Right atrium auricular region (tissue), 2 donors: ENCODE measurements at regions not wholly inside any gene's neighbourhood (a gene's known extent, or its start where the extent isn't known, plus 50 kb on each side); places are given as distances from the start of the nearest gene placed in this dataset.

Experiments used
- DNase-seq: peaks from one replicate; pipeline ENCODE4 v3.0.0-alpha.2; 2019; ENCODE audit warnings: low spot score
- H3K27ac ChIP-seq, 2 donors: fragments of 200-600 bp; sonication (generic); 1 replicate in 1 of 2; 2 replicates in 1 of 2; pipeline ENCODE4 v1.5.1; 2016 to 2019
- H3K27me3 ChIP-seq, 2 donors: fragments of 200-600 bp; sonication (generic); one replicate each; pipeline versions ENCODE4 v1.5.1 to v1.6.0; 2017 to 2019
- H3K36me3 ChIP-seq: fragments of 200-600 bp; sonication (generic); one replicate; pipeline ENCODE4 v1.5.1; 2016
- H3K4me1 ChIP-seq, 2 donors: fragments of 200-600 bp; sonication (generic); one replicate each; pipeline versions ENCODE4 v1.5.1 to v1.6.0; 2017 to 2019
- H3K4me3 ChIP-seq, 2 donors: fragments of 200-600 bp; sonication (generic); 1 replicate in 1 of 2; 2 replicates in 1 of 2; pipeline ENCODE4 v1.5.1; 2017 to 2019; ENCODE audit warnings: mild to moderate bottlenecking in 1 of 2, moderate library complexity in 1 of 2
- H3K9me3 ChIP-seq, 2 donors: fragments of 200-600 bp; sonication (generic); one replicate each; pipeline ENCODE4 v1.5.1; 2019
- TF ChIP-seq, protein P1 (sequence below), 2 donors: fragments of 200-600 bp; sonication (generic); IDR thresholded peaks; one replicate each; pipeline ENCODE4 v1.5.1; 2019; ENCODE audit warnings: antibody characterized with exemption in 2 of 2

DNA sequence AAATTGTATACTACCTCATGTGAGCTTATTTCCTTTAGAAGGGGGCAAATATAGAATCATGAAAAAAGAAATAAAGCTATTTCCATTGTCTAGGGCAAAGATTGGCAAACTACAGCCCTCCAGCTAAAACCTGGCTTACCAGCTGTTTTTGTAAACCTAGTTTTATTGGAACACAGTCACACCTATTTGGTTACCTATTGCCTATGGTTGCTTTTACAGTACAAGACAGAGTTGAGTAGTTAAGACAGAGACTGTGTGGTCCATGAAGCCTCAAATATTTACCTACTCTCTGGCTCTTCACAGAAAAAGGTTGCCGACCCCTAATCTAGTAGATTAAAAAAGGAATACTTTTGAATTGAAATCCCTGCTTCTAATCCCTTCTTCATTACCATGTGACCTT is 88.8 kb upstream of the ENPP6 start:
- Histone ChIP-seq H3K36me3 (no peaks in the 10 kb centered on the region), H3K27me3 (no peaks in the 10 kb centered on the region), H3K4me1 (no peaks in the 10 kb centered on the region), H3K27ac (no peak overlapping the region), H3K4me3 (no peak overlapping the region), H3K9me3 (no peaks in the 10 kb centered on the region)
- no peak for DNase-seq
- TF ChIP-seq, protein P1, sequence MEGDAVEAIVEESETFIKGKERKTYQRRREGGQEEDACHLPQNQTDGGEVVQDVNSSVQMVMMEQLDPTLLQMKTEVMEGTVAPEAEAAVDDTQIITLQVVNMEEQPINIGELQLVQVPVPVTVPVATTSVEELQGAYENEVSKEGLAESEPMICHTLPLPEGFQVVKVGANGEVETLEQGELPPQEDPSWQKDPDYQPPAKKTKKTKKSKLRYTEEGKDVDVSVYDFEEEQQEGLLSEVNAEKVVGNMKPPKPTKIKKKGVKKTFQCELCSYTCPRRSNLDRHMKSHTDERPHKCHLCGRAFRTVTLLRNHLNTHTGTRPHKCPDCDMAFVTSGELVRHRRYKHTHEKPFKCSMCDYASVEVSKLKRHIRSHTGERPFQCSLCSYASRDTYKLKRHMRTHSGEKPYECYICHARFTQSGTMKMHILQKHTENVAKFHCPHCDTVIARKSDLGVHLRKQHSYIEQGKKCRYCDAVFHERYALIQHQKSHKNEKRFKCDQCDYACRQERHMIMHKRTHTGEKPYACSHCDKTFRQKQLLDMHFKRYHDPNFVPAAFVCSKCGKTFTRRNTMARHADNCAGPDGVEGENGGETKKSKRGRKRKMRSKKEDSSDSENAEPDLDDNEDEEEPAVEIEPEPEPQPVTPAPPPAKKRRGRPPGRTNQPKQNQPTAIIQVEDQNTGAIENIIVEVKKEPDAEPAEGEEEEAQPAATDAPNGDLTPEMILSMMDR (IDR thresholded peaks at IDR 0.05) = no peak

DNA sequence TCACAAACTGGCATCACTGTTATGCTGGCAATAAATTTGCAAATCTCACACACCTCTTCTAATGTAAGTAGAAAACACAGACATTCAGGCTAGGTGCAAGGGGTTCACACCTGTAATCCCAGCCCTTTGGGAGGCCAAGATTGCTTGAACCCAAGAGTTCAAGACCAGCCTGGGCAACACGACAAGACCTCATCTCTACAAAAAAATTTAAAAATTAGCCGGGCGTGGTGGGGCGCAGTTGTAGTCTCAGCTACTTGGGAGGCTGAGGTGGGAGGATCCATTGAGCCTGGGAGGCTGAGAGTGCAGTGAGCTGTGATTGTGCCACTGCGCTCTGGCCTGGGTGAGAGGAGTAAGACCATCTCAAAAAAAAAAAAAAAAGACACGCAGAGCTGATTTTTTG is 83.1 kb upstream of the ENPP6 start:
- Histone ChIP-seq H3K27me3 (no peaks in the 10 kb centered on the region), H3K9me3 (no peaks in the 10 kb centered on the region), H3K36me3 (no peaks in the 10 kb centered on the region), H3K27ac (no peak overlapping the region), H3K4me3 (no peak overlapping the region), H3K4me1 (no peaks in the 10 kb centered on the region)
- TF ChIP-seq, protein P1 (IDR thresholded peaks at IDR 0.05) = no peak
- DNase-seq = peak; percentile 9

DNA sequence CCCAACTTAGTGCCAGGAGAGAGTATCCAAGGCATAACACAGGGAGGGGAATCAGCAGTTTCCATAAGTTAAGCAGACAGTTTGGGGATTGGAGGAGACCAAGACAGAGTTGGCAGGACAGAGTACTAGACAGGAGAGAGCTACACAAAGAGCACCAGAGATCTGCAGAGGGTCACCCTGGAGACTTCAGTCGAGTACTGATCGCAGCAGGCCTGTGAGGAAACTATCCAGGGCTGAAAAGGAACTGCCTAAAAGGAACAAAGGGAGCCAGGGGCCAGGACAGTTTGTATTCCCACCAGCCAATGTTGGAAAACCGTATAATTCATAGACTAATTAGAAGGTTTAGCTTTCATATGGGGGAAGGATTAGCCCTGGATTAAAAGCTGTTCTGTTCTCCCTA is 80.6 kb upstream of the ENPP6 start:
- Histone ChIP-seq H3K27ac (no peak overlapping the region), H3K4me3 (no peak overlapping the region), H3K4me1 (no peaks in the 10 kb centered on the region), H3K9me3 (no peaks in the 10 kb centered on the region), H3K36me3 (no peaks in the 10 kb centered on the region), H3K27me3 (no peaks in the 10 kb centered on the region)
- DNase-seq = no peak
- TF ChIP-seq, protein P1 (IDR thresholded peaks at IDR 0.05) = no peak

DNA sequence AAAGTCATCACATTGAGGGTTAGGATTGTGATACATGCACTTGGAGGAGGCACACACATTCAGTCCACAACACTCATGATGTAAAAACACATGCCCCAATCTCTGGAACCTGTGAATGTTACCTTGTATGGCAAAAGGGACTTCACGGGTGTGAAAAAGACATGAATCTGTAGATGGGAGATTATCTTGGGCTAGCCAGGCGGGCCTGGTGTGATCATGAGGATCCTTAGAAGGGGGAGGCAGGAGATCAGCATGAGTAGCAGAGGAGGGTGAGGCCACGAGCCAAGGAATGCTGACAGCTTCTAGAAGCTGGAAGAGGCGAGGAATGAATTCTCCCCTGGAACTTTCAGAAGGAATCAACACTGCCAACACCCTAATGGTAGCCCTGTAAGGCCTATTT is 77.5 kb upstream of the ENPP6 start:
- peak; percentile 28 for DNase-seq
- TF ChIP-seq, protein P1 (IDR thresholded peaks at IDR 0.05) = no peak
- no peaks in the 10 kb centered on the region for H3K9me3 ChIP-seq
- no peaks in the 10 kb centered on the region for H3K27me3 ChIP-seq
- no peak overlapping the region for H3K27ac ChIP-seq
- no peaks in the 10 kb centered on the region for H3K36me3 ChIP-seq
- H3K4me3 ChIP-seq = no peak overlapping the region
- no peaks in the 10 kb centered on the region for H3K4me1 ChIP-seq

DNA sequence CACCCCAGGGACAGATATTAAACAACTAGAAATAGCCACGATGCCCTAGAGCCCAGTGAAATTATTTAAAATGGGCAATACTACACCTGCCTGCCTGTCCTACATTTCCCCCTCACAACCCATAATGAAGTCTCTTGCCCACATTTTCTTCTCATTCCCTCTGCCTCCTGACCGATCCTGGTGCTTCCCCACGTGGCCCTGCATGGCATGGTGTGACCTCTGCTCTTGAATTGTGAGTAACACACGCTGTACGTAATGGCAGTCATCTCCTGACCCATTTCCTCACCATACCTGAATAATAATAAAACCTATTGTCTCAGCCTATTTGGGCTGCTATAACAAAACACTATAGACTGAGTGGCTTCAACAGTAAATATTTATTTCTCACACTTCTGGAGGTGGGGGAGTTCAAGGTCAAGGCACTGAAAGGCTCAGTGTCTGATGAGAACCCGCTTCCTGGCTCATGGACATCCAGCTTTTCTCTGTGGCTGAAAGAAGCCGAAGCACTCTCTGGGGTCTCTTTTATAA is 77.0 kb upstream of the ENPP6 start:
- H3K4me1 ChIP-seq = no peaks in the 10 kb centered on the region
- no peak for DNase-seq
- H3K36me3 ChIP-seq = no peaks in the 10 kb centered on the region
- TF ChIP-seq, protein P1 (IDR thresholded peaks at IDR 0.05) = no peak
- H3K27me3 ChIP-seq = no peaks in the 10 kb centered on the region
- H3K27ac ChIP-seq = no peak overlapping the region
- no peak overlapping the region for H3K4me3 ChIP-seq
- no peaks in the 10 kb centered on the region for H3K9me3 ChIP-seq

DNA sequence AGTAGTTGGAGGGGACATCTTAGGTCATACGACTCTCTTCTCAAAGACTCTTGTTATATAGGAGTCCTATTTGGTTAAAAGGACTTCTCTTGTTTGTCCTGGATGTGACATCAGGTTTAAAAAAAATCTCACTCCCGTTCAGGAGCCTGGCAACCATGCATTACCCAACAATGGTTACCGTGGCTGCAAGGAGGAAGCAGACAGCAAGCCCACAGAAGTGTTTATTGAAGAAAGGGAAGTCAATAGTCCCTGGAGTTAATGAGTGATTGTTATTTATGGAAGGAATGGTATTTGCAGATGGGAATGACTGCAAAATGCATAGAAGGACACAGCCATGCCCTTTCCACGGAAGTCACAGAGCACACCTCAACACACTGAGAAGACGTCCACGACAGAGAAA is 75.9 kb upstream of the ENPP6 start:
- Histone ChIP-seq H3K9me3 (no peaks in the 10 kb centered on the region), H3K4me1 (no peaks in the 10 kb centered on the region), H3K27ac (no peak overlapping the region), H3K36me3 (no peaks in the 10 kb centered on the region), H3K27me3 (no peaks in the 10 kb centered on the region), H3K4me3 (no peak overlapping the region)
- peak; percentile 58 for DNase-seq
- TF ChIP-seq, protein P1 (IDR thresholded peaks at IDR 0.05) = no peak
